ENCODE measurements at regions not wholly inside any gene's neighbourhood (a gene's known extent, or its start where the extent isn't known, plus 50 kb on each side); places are given as distances from the start of the nearest gene placed in this dataset.

DNA sequence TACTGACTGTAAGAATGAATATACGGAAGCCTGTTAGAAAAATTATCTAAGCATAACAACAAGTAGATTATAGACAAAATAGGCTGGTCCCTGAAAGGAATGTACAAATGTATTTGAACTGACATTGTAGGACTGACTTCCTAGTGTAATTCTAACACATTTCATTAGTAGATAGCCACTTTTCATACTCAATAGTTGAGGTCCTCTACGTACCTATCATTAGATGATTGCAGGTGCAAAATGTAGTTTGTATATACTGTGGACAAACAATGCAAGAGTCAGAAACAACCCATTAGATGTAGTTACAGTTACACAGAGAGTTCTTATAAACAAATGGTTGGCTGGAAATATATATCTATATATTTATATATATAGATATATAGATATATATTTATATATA lies 402.3 kb upstream of the SLITRK6 start:
- no peak for DNase-seq

DNA sequence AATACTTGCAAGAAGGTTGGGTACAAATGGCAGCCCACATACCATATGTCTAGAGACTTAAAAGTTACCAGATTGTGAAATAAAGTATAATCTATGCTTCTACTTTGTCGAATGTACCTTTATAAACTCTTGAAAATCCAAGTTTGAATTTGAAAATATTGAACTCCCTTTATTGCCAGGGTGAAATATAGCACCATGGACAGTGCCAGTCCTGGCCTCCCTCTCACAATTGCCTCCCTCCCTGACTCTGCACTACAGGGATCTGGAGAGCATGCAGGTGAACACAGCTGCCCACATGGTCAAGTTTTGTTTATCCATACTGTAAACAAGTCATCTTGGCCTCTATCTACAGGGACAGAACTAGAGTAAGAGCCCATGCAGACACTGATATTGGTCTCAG lies 394.1 kb upstream of the SLITRK6 start:
- DNase-seq: no peak

DNA sequence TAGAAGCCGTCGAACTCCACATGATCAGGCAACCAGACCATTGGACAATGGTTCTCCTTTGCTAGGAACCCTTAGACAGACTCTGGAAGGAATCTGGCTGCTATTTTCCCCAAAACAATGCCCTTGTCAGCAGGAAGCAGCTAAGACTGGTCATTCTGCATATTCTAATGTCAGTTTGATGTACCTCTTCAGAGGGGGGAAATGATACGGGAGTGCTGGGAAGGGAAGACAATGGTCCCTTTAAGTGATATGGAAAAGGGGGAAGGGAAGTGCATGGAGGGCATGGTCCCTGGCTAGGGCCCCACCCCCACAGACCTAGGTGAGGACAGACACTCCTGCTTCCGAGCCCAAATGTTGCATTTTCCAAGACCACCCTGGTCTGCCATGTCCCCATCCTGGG lies 389.0 kb upstream of the SLITRK6 start:
- DNase-seq: no peak

DNA sequence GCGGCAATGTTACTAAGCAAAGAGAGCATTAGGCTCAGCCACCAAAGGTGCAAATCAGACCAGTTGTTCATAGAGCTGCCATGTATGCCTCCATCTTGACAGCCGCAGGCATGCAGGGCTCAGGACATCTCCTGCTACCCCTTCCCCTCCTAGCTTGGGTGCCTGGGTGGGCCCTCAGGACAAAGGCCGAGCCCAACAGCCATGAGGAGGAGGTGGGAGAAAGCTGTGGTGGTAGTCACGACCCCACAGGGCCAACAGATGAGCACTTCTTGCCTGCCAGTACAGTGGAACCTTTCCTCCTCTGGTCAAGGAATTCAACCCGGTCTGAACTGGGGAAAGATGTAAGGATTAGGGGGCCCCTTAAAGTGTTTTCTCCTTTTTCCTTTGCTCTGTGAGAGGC lies 386.4 kb upstream of the SLITRK6 start:
- no peak for DNase-seq

DNA sequence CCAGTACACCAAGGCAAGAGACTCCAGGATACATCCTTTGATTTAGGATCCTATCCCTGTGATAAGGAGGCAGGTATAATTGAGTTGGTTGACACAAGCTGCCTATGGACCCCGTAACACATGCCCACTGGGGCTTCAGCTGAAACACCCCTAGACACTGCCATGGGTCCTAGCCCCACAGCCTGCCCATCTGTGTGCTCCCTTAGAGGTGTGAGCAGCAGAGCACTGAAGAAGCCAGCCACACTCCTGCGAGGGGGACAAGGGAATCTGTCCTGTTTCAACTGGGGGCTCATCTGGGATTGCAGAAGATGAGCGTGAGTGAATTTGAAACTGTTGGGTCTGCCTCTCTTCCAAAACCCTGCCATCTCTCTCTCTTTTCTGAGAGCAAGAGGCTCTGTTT lies 385.9 kb upstream of the SLITRK6 start:
- DNase-seq: no peak

DNA sequence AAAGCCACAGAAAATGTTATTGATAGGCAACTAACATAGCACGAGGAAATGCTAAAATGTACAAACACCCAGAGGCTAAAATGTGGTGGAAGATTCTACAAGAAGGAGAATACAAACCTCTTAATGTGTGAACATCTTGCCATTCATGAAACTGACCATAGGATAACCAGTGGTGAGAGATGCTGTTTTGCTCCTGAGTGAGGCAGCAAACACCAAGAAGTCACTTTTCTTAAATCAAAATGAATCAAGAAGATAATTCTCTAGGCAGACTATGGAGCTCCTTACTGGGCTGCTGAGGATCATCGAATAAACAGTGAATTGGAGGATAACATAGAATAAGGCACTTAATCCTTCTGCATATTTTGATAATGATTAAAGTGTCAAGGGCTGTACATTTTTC lies 375.4 kb upstream of the SLITRK6 start:
- no peak for DNase-seq

DNA sequence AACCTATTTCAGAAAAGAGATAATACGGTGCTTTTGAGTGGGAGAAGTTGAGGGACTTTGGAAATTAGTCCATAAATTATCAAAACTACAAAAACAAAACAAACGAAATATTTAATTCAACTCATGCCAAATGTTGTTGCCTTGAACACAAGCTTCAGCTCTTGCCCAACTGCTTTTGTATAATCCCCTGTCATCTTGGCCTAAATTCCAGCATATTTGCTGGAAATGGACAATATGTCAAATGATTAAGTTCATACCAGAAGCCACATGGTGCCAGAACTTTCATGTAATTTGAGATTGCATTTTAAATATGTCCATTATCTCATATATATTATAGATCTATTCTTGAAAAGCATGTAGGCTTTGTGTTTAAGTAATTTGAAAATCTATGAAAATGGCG lies 373.7 kb upstream of the SLITRK6 start:
- DNase-seq: no peak

DNA sequence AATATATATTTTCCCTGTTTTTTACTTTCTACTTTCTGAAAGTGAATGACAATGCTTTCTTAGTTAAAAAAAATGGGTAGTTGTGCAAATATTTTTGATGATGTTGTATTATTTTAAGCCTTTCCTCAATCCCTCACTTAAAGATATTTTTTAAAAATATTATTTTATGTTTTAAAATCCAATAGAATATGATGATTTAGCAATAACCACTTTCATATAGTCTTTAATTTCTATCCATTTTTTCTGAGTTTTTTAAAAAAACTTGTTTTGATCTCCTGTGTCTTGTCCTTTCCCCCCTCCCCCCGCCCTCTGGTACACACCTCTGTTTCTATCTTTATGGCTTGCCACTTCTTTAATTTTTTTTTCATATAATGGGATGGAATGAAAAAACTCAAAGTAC lies 362.0 kb upstream of the SLITRK6 start:
- DNase-seq: no peak

DNA sequence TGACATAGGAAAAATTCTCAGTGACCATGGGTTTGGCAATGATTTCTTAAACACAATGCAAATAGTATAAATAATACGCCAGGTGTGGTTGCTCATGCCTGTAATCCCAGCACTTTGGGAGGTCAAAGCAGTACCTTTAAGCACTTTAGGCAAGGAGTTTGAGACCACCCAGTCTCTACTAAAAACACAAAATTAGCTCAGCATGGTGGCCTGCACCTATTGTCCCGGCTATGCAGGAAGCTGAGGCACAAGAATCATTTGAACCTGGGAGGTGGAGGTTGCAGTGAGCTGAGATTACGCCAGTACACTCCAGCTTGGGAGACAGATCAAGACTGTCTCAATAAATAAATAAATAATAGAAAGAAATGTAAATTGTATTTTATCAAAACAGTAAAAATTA lies 356.5 kb upstream of the SLITRK6 start:
- DNase-seq: no peak

DNA sequence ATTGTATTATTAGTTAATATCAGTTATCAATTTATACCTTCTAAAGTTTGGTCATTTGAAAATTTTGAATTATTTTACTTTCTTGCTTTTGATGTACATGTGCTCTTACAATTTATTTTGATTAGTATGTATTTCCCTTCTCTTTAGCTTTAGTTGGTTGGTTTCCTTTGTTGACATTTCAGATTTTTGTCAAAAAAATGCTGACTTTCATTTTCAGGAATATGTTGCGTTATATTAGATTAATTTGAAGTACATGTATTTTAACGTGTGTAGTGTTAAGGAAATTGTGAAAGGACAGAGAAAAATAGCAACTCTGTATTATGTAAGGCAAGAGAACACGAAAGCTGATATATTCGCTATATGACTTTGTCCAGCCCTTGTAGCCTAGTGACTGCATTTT lies 342.9 kb upstream of the SLITRK6 start:
- DNase-seq: no peak

DNA sequence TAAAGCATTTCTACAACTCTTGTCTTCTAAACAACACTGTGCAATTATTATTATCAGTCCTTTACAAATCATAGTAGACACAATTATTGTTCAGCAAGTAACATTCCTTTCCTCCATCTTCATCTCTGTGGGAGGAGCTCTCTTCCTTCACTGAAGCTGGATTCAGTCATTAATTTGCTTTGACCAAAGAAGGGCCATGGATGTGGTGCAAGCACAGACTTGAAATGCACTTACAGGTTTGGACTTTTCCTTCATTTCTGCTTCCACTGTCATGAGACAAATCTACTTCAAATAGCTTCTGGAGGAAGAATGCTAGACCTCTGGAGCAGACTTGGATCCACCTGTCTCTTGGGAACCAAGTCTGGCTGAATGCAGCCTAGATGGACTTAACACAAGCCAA lies 336.6 kb upstream of the SLITRK6 start:
- DNase-seq: no peak

DNA sequence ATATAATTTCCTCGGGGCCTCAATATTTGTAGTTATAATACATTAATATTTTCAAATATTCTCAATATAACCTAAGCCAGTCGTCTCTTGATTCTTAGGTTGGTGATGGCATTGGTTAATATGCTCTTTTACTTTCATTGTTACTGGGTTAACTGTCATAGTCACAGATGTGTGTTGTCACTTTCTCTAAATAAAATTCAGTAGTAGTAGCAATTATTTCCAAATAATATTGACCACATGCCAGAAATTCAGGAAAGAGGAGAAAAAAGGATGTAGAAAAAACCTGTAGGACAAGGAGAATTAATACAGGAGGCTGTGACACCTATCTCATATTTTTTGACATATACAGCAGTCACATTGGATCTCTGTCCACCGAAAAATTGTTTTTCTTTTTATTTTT lies 322.7 kb upstream of the SLITRK6 start:
- DNase-seq: no peak

DNA sequence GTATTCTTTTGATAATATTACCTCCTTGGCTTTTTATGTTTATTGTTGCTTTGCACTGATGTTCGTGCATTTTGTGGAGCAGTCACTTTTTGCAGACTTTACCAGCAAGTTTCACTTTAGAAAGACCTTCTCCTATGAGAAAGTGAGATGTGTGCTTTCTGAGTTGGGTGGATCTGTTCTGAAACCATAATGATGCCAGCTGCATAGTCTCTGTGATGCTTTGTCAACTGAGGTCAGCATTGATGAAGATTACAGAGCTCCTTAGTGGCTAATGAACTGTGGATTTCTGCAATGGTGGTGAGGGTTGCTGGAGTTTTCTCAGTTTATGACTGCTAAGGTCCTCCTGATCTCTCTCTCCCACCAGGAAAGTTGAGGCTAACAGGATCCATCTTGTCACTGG lies 309.9 kb upstream of the SLITRK6 start:
- no peak for DNase-seq

DNA sequence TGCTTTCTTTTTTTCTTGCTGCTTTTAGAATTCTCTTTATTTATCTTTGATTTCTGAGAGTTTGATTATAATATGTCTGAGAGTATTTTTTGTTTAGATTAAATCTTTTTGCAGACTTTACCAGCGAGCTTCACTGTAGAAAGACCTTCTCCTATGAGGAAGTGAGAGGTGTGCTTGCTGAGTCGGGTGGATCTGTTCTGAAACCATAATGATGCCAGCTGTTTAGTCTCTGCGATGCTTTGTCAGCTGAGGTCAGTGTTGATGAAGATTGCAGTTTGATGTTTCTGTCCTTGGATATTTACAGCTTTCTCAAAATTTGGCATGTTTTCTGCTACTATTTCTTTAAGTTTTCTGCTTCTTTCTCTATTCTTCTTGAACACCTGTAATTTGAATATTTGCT lies 309.1 kb upstream of the SLITRK6 start:
- no peak for DNase-seq

DNA sequence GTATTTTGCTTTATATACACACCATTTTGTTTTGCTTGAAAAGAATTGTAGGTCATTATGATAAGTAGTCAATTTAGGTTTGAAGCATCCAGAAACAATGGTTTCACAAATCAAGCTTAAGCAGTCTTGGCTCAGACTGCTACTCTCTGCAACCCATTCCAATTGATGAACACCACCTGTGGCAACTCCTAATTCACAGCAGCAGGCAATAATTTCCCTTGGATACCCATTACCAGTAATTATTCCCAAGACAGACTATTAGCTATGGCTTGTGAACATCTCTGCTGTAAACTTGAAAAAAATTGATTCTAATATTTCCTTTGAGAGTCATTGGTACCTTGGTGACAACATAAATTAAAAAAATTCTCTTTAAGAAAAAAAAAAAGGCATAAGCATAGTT lies 299.3 kb upstream of the SLITRK6 start:
- no peak for DNase-seq

DNA sequence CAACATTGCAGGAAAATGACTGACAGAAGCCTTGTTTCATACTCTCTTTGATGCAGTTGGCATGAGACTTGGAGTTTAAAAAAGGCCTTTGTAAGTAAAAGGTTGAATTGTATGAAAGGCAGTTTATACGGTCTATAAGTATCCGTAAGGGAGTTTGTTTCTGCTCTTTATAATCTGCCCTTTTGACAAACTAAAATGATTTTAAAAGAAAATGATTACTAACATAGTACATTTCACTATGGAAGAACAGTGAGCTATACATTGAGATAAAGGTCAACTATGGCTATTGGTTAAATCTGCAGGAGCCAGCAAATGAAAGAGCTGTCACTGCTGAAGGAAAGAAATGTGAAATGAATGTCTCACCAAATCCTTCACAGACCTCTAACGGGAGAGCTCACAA lies 296.1 kb upstream of the SLITRK6 start:
- no peak for DNase-seq

DNA sequence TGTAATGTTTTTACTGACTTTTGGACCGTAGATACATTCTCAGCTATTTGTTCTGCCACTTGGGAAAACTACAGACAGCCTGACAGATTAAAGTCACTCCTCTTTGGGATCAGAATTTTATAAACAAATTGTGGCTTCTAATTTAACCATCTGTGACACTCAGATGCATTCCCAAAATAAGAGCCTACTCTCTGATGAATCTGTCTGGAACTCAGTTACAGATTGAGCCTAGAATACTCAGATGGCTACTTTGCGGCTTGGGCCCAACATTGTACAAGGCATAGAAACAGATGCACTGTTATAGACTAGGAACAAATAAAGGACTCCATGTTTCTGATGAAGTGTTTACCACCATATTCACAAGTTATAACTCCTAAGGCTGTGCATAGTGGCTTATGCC lies 291.0 kb upstream of the SLITRK6 start:
- no peak for DNase-seq

DNA sequence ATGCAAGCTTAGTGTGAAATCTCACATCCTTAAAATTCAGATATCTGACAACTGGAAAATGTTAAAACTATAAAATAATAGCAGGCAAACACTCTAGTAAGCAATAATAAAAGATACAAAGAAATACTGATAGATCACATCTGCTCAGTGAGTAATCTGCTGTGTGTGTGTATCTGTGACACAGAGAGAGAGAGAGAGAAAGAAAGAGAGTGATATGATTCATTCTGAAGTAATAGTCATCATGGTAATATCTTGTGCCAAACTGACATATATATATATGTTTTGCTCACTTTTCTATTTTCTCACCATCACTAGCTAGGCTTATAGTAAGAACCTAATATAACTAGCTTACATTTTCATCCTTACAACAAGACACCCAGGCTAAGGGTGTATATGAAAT lies 288.0 kb upstream of the SLITRK6 start:
- DNase-seq: no peak

DNA sequence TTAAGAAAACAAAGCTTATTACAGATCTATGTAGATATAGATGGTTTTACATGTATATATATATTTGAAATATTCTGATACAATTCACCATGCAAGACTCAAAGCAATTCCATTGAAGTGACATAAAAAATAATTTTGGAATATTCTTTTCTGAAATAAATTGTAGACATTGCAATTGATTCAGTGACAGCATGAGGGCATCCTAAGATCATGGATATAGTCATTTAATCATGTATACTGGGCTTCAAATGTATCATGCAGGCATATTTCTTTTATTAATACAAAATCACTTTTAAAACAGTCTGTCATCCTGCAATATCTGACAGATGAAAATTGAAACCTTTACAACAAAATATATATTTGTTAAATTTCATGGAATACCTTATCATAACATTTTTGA lies 286.7 kb upstream of the SLITRK6 start:
- no peak for DNase-seq

DNA sequence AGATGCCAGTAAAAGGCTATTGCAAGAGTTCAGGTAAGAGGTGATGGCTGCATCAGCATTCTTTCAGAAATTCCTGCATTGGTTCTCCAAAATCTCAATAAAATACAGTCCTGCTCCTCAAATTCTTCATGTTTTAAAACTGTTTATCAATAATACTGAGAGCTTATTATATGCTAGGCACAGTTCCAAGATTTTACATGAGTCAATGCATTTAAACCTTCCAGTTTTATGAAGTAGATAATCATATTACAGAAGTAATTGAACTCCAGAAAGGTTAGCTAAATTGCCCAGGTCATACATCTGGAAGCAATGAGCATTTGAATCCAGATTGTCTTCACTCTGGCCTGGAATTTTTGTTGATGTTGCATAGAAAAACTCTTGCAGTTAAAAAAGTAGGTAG lies 282.9 kb upstream of the SLITRK6 start:
- no peak for DNase-seq

DNA sequence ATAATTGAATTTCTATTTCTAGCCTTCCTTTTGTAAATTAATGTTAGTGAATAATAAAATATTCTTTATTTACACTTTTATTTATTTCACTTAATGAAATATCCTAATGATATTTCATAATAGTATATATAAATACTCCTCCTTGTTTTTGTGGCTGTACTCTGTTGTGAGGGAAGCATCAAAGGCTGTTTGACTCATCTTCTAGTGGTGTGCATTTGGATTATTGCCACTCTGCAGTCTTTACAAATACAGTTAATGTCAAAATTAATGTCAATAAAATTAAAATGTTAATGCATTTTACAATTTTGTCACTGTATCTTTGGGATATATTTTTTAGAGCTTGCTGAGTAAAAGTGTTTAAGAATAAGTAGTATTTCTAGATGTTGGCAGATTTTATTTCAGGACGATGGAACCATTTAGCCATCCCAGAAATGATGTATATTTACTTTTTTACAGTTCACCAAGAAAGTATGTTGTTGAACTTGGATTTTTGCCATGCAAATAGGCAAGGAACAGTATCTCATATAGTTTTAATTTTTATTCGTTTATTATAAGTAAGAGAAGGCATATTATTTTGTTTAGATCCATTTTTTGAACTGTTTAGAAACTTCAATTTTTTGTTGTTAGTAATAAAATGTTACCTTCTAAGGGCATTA lies 281.2 kb upstream of the SLITRK6 start:
- DNase-seq: no peak

DNA sequence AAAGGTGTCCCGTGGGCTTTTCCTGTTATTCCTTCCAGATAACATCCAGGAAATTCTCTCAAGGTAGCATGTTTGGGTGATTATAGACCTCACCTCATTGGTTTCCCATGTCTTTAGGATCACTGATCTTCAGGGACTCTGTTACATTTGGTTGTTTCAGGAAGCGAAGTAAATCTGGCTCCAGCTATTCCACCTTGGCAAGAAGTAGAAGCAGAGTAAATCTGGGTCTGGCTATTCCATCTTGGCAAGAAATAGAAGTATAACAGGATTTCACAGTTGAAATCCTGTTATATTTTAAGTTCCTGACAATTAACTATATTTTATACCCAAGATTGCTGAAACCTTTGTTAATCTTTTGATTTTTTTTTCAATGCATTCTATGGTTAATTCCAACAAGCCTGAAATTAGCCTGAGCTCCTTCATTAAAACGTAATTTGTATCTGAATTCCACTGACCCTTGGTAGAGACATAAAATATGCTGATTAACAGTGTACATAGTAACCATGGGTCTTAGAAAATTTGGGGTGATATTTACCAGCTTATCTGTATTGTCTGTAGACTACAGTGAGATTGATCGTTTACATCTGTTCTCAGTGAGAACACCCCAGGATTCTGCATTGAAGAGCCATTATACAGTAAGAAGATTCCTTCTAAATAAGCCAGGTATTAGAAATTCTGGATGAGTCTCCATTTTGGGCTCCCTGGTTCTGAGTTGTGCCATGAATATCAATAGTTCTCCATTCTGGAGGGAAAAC lies 267.6 kb upstream of the SLITRK6 start:
- no peak for DNase-seq

DNA sequence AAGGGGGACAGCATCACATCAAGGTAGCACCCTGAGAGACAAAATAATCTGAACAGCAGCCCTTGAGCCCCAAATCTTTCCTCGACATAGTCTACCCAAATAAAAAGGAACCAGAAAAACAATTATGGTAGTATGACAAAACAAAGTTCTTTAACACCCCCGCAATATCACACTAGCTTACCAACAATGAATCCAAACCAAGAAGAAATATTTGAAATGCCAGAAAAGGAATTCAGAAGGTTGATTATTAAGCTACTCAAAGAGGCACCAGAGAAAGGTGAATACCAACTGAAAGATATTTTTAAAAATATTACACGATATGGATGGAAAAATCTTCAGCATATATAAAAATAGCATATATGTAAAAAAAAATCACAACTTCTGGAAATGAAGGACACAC lies 252.9 kb upstream of the SLITRK6 start:
- DNase-seq: no peak

DNA sequence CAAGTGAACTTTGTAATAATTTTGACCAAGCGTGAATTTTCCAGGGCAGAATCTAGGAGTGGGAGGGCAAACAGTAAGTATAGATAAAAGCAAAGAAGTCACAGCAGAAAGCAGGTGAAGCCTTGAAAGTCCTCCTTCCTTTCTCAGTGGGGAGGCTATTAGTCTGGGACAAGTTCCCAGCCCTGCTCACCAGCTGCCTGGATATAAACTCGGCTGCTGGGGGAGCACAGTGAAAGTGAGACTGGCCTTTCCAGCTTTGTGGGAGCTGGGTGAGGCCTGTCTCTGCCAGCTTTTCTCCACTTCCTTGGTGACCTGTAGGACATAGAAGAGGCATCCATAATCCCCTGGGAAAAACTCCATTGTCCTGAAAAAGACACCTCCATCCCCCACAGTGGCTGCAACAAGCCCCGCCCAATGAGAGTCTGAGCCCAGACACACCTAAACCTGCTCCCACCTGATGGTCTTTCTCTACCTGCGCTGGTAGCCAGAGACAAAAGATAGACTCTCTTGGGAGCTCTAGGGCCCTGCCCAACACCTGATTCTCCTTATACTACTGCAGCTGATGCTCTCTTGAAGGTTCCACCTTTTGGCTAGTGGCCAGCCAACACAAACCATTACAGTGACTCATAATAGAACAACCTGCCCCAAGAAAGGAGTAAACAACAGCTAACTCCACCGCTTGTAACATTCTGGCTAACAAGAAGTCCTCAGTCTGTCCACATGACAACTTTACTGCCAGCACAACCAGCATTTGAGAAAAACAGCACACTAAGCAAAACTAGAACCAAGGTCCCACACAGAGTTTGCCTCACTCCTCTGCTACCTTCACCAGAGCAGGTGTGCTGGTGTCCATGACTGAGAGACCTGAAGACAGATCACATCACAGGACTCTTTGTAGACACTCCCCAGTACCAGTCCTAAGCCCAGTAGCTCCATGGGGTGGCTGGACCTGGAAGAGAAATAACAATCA lies 252.2 kb upstream of the SLITRK6 start:
- no peak for DNase-seq
